HL-60 (cell line): ENCODE measurements at regions not wholly inside any gene's neighbourhood (a gene's known extent, or its start where the extent isn't known, plus 50 kb on each side); places are given as distances from the start of the nearest gene placed in this dataset.

Experiments used
- DNase-seq, 2 experiments: peaks; one replicate each; pipeline ENCODE4 v3.0.0-alpha.2; 2010 to 2020; ENCODE audit warnings: low read depth in 1 of 2, low spot score in 1 of 2
- H3K27ac ChIP-seq: fragments of 250-450 bp; sonication (Bioruptor Pico); replicated peaks from 2 replicates; pipeline ENCODE4 v1.5.1; 2020; ENCODE audit warnings: mild to moderate bottlenecking, moderate library complexity
- H3K27me3 ChIP-seq: fragments of 250-450 bp; sonication (Bioruptor Pico); 2 replicates; pipeline ENCODE4 v1.5.1; 2021; ENCODE audit warnings: mild to moderate bottlenecking, moderate library complexity; ENCODE audit not compliant: insufficient read depth, poor library complexity, severe bottlenecking
- H3K4me3 ChIP-seq: replicated peaks from 2 replicates; pipeline ENCODE4 v1.5.1; 2011; ENCODE audit warnings: mild to moderate bottlenecking, control low read depth, low read length; ENCODE audit not compliant: insufficient read depth
- GABPA ChIP-seq: IDR thresholded peaks from 2 replicates; pipeline ENCODE4 v1.6.1; 2012; ENCODE audit warnings: low read depth
- POLR2AphosphoS5 ChIP-seq: IDR thresholded peaks from 2 replicates; pipeline ENCODE4 v1.6.1; 2012; ENCODE audit warnings: low read depth
- SPI1 ChIP-seq: IDR thresholded peaks from 2 replicates; pipeline ENCODE4 v1.6.1; 2012; ENCODE audit warnings: low read depth, mild to moderate bottlenecking, borderline replicate concordance
- TF ChIP-seq, protein P1 (sequence below): IDR thresholded peaks from 2 replicates; pipeline ENCODE4 v1.6.1; 2012; ENCODE audit warnings: low read depth; ENCODE audit not compliant: insufficient replicate concordance
- TF ChIP-seq, protein P2 (sequence below): IDR thresholded peaks from one replicate; pipeline ENCODE4 v1.5.1; 2011; ENCODE audit warnings: low read length, control low read depth, inconsistent platforms; ENCODE audit not compliant: insufficient read depth

DNA sequence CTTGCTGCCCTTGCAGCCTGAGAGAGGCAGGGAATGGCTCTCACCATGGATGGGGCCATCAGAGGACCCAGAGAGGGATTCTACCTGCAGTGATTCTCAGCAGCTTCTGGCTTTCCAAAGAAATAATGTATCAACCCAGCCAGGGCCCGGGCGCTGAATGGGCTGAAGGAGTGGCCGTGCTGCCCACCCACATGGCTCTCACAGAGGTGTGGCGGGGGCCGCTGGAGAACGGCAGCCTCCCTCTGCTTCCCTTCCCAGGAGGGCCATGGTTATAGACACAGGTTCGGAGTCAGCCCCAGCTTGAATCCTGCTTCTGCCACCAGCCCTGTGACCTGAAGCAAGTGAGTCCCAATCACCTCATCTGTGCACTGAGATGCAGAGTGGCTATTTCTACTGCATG, 82.7 kb downstream of the THAP12 start:
- TF ChIP-seq, protein P1, sequence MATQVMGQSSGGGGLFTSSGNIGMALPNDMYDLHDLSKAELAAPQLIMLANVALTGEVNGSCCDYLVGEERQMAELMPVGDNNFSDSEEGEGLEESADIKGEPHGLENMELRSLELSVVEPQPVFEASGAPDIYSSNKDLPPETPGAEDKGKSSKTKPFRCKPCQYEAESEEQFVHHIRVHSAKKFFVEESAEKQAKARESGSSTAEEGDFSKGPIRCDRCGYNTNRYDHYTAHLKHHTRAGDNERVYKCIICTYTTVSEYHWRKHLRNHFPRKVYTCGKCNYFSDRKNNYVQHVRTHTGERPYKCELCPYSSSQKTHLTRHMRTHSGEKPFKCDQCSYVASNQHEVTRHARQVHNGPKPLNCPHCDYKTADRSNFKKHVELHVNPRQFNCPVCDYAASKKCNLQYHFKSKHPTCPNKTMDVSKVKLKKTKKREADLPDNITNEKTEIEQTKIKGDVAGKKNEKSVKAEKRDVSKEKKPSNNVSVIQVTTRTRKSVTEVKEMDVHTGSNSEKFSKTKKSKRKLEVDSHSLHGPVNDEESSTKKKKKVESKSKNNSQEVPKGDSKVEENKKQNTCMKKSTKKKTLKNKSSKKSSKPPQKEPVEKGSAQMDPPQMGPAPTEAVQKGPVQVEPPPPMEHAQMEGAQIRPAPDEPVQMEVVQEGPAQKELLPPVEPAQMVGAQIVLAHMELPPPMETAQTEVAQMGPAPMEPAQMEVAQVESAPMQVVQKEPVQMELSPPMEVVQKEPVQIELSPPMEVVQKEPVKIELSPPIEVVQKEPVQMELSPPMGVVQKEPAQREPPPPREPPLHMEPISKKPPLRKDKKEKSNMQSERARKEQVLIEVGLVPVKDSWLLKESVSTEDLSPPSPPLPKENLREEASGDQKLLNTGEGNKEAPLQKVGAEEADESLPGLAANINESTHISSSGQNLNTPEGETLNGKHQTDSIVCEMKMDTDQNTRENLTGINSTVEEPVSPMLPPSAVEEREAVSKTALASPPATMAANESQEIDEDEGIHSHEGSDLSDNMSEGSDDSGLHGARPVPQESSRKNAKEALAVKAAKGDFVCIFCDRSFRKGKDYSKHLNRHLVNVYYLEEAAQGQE: no peak
- TF ChIP-seq POLR2AphosphoS5 (no peak), GABPA (no peak), SPI1 (no peak)
- TF ChIP-seq, protein P2, sequence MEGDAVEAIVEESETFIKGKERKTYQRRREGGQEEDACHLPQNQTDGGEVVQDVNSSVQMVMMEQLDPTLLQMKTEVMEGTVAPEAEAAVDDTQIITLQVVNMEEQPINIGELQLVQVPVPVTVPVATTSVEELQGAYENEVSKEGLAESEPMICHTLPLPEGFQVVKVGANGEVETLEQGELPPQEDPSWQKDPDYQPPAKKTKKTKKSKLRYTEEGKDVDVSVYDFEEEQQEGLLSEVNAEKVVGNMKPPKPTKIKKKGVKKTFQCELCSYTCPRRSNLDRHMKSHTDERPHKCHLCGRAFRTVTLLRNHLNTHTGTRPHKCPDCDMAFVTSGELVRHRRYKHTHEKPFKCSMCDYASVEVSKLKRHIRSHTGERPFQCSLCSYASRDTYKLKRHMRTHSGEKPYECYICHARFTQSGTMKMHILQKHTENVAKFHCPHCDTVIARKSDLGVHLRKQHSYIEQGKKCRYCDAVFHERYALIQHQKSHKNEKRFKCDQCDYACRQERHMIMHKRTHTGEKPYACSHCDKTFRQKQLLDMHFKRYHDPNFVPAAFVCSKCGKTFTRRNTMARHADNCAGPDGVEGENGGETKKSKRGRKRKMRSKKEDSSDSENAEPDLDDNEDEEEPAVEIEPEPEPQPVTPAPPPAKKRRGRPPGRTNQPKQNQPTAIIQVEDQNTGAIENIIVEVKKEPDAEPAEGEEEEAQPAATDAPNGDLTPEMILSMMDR: no peak
- Histone ChIP-seq H3K4me3 (no peak overlapping the region), H3K27ac (no peak overlapping the region), H3K27me3 (no peaks in the 10 kb centered on the region)
- DNase-seq: no peak

DNA sequence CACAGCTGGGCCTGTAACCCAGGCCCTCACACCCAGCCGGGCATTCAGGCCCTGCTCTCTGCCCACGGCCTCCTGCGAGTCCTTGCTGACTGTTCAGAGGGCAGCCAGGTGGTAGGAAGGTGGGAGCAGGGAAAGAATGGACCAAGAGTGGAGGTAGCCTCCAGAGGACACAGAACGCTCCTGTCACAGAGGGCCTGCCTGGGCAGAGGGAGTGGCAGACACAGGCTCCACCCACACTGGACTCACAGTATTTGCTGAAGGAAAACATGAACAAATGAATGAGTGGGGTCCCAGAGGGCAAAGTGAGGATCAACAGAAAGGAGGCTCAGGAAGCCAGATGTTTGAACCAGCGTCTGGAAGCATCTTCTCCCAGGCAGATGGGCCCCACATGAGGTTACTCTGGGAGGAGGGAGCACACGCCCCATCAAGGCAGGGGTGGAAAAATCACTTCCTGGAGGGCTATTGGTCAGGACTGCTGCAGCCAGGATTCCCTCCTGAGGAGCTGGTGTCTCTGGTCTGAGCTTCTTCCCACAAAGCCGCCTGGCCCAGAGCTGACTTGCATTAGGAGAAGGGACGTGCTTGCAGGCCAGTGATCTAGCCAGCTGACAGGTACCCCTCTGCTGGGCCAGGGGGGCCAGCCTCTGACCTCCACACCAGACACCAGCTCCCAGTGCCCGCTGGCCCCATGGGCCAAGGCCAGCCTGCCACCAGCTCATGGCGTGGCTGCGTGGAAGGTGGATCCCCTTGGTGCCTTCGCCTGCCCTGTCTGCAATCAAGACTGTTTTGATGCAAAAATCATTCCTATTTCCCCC, 84.0 kb downstream of the THAP12 start:
- TF ChIP-seq SPI1 (no peak), POLR2AphosphoS5 (no peak), GABPA (no peak)
- TF ChIP-seq, protein P1: no peak
- TF ChIP-seq, protein P2: no peak
- no peak overlapping the region for H3K4me3 ChIP-seq
- peaks cover 2% of the 10 kb centered on the region for H3K27me3 ChIP-seq
- no peak for DNase-seq
- H3K27ac ChIP-seq: no peak overlapping the region

- DNase-seq: no peak
- TF ChIP-seq SPI1 (no peak), GABPA (no peak), POLR2AphosphoS5 (no peak)
- TF ChIP-seq, protein P1: no peak
- TF ChIP-seq, protein P2: no peak
- Histone ChIP-seq H3K27me3 (peaks cover 2% of the 10 kb centered on the region), H3K4me3 (no peak overlapping the region), H3K27ac (no peak overlapping the region)
Observed at GRCh38 chr11:76293189-76293631, 86.9 kb upstream of the WNT11 start.
